HG02884 (cell line): ENCODE measurements at regions not wholly inside any gene's neighbourhood (a gene's known extent, or its start where the extent isn't known, plus 50 kb on each side); places are given as distances from the start of the nearest gene placed in this dataset.
"Not testable (repeated sequence)": the region's sequence is repeated elsewhere in the genome, so short reads cannot be mapped to it uniquely, and the experiment has no call there.

Experiments
- ATAC-seq: cut with Tn5 transposase; IDR thresholded peaks from one replicate; pipeline ENCODE4 v1.9.1; 2021; ENCODE audit warnings: mild to moderate bottlenecking, moderate library complexity; ENCODE audit not compliant: unreplicated experiment

GRCh38 chr9:85487872-85488271, 253.9 kb downstream of the AGTPBP1 start:
- no peak for ATAC-seq

GRCh38 chr9:85484235-85484634, 257.5 kb downstream of the AGTPBP1 start:
- no peak for ATAC-seq

- no peak for ATAC-seq
These were observed 258.5 kb downstream of the AGTPBP1 start for GRCh38 chr9:85483208-85483607.

GRCh38 chr9:85479305-85479704, 262.4 kb downstream of the AGTPBP1 start:
- ATAC-seq, result no peak

- no peak for ATAC-seq
These were observed 262.9 kb downstream of the AGTPBP1 start for GRCh38 chr9:85478847-85479246.

GRCh38 chr9:85474896-85475295, 266.9 kb downstream of the AGTPBP1 start:
- ATAC-seq, result not testable (repeated sequence)

- ATAC-seq, result no peak
These were observed 270.0 kb downstream of the AGTPBP1 start for GRCh38 chr9:85471791-85472190.

- no peak for ATAC-seq
These were observed 272.7 kb downstream of the AGTPBP1 start for GRCh38 chr9:85469041-85469440.

GRCh38 chr9:85466834-85467233, 274.9 kb downstream of the AGTPBP1 start:
- ATAC-seq, result no peak

GRCh38 chr9:85458114-85458864, 283.5 kb downstream of the AGTPBP1 start:
- not testable (repeated sequence) for ATAC-seq

GRCh38 chr9:85453850-85454249, 287.9 kb downstream of the AGTPBP1 start:
- no peak for ATAC-seq

GRCh38 chr9:85452841-85453240, 288.9 kb downstream of the AGTPBP1 start:
- no peak for ATAC-seq

GRCh38 chr9:85451680-85452079, 290.1 kb downstream of the AGTPBP1 start:
- ATAC-seq, result no peak

GRCh38 chr9:85445887-85446286, 295.9 kb downstream of the AGTPBP1 start:
- ATAC-seq, result no peak

- ATAC-seq, result no peak
These were observed 297.5 kb downstream of the AGTPBP1 start for GRCh38 chr9:85444243-85444642.

- ATAC-seq, result peak; percentile 75
These were observed 298.6 kb downstream of the AGTPBP1 start for GRCh38 chr9:85443190-85443598.

GRCh38 chr9:85439791-85440190, 302.0 kb downstream of the AGTPBP1 start:
- ATAC-seq, result no peak

GRCh38 chr9:85433956-85434355, 307.8 kb downstream of the AGTPBP1 start:
- ATAC-seq, result not testable (repeated sequence)

GRCh38 chr9:85433551-85433950, 308.2 kb downstream of the AGTPBP1 start:
- ATAC-seq, result not testable (repeated sequence)

GRCh38 chr9:85433046-85433445, 308.7 kb downstream of the AGTPBP1 start:
- no peak for ATAC-seq

GRCh38 chr9:85432599-85432998, 309.2 kb downstream of the AGTPBP1 start:
- ATAC-seq, result no peak

- no peak for ATAC-seq
These were observed 310.2 kb downstream of the AGTPBP1 start for GRCh38 chr9:85431339-85432102.
